NB4 (cell line): ENCODE measurements at regions not wholly inside any gene's neighbourhood (a gene's known extent, or its start where the extent isn't known, plus 50 kb on each side); places are given as distances from the start of the nearest gene placed in this dataset.
"Not testable (repeated sequence)": the region's sequence is repeated elsewhere in the genome, so short reads cannot be mapped to it uniquely, and the experiment has no call there.

Source experiments
- DNase-seq: peaks from one replicate; pipeline ENCODE4 v3.0.0; 2010; ENCODE audit warnings: low read depth
- H3K4me3 ChIP-seq: one replicate; pipeline ENCODE4 v1.5.1; 2011; ENCODE audit warnings: mild to moderate bottlenecking, low read depth, low read length, moderate library complexity
- MYC ChIP-seq: IDR thresholded peaks from 2 replicates; pipeline ENCODE4 v1.6.1; 2011; ENCODE audit warnings: low read depth, low read length
- POLR2A ChIP-seq: IDR thresholded peaks from 2 replicates; pipeline ENCODE4 v1.6.1; 2011; ENCODE audit warnings: mild to moderate bottlenecking; ENCODE audit not compliant: insufficient read length; ENCODE audit errors: extremely low read depth
- TF ChIP-seq, protein P1 (sequence below): IDR thresholded peaks from one replicate; pipeline ENCODE4 v1.5.1; 2012; ENCODE audit warnings: low read depth, low read length
- TF ChIP-seq, protein P2 (sequence below): IDR thresholded peaks from 2 replicates; pipeline ENCODE4 v1.6.1; 2011; ENCODE audit warnings: low read depth, low read length

GRCh38 chr7:13132314-13132713, 444.9 kb downstream of the ARL4A start:
- no peak overlapping the region for H3K4me3 ChIP-seq
- TF ChIP-seq MYC (no peak), POLR2A (no peak)
- TF ChIP-seq, protein P1, sequence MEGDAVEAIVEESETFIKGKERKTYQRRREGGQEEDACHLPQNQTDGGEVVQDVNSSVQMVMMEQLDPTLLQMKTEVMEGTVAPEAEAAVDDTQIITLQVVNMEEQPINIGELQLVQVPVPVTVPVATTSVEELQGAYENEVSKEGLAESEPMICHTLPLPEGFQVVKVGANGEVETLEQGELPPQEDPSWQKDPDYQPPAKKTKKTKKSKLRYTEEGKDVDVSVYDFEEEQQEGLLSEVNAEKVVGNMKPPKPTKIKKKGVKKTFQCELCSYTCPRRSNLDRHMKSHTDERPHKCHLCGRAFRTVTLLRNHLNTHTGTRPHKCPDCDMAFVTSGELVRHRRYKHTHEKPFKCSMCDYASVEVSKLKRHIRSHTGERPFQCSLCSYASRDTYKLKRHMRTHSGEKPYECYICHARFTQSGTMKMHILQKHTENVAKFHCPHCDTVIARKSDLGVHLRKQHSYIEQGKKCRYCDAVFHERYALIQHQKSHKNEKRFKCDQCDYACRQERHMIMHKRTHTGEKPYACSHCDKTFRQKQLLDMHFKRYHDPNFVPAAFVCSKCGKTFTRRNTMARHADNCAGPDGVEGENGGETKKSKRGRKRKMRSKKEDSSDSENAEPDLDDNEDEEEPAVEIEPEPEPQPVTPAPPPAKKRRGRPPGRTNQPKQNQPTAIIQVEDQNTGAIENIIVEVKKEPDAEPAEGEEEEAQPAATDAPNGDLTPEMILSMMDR: no peak
- TF ChIP-seq, protein P2, sequence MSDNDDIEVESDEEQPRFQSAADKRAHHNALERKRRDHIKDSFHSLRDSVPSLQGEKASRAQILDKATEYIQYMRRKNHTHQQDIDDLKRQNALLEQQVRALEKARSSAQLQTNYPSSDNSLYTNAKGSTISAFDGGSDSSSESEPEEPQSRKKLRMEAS: no peak
- no peak for DNase-seq

- H3K4me3 ChIP-seq, DNase-seq: not testable (repeated sequence)
Measured at GRCh38 chr7:13136345-13136744, 448.9 kb downstream of the ARL4A start.

DNA sequence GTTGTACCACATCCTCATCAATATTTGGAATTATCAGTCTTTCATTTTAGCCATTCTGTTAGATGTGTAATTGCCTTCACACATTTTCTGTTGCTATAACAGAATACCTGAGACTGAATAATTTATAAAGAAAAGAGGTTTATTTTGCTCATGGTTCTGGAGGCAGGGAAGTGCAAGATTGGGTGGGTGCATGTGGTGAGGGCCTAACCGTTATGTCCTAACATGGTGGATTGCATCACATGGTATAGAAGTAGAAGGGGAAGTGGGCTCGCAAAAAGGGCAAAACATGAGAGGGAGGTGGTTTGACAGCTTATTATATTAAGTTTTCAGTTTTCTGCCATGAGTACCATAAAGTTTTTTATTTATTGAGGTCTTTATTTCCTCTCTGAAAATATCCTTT, 452.0 kb downstream of the ARL4A start:
- TF ChIP-seq POLR2A: no peak
- TF ChIP-seq, protein P2: no peak
- H3K4me3 ChIP-seq: no peak overlapping the region
- DNase-seq: peak; percentile 63

- DNase-seq: no peak
- H3K4me3 ChIP-seq: no peak overlapping the region
Measured at GRCh38 chr7:13144673-13145072, 457.2 kb downstream of the ARL4A start.

DNA sequence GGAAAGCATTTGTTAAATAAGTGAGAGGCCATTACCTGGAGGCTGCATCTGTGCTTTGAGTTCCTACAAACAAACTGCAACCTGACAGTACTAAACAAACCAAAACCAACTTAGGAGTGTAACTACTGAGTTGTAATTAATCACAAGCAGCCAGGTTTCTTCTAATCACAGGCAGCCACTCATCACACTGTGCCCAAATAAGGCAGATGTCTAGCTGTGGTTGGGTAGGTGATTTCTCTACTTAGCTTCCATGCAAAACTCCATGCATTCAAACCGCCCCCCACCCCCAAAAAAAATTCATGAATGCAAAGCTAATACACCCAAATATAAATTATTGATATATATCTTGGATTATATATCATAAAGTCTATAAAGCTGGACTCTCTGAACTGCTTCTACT, 461.1 kb downstream of the ARL4A start:
- TF ChIP-seq MYC: no peak
- TF ChIP-seq, protein P2: no peak
- TF ChIP-seq POLR2A: no peak
- TF ChIP-seq, protein P1: no peak
- H3K4me3 ChIP-seq: no peak overlapping the region
- DNase-seq: no peak

More at GRCh38 chr7:13144673-13145072, 457.2 kb downstream of the ARL4A start:
- TF ChIP-seq MYC (no peak), POLR2A (no peak)
- TF ChIP-seq, protein P1: no peak
- TF ChIP-seq, protein P2: no peak

- no peak overlapping the region for H3K4me3 ChIP-seq
- DNase-seq: peak; percentile 31
- TF ChIP-seq, protein P2: no peak
- no peak for TF ChIP-seq POLR2A
- no peak for TF ChIP-seq MYC
- TF ChIP-seq, protein P1: no peak
Measured at GRCh38 chr7:13151978-13152377, 464.5 kb downstream of the ARL4A start.

DNA sequence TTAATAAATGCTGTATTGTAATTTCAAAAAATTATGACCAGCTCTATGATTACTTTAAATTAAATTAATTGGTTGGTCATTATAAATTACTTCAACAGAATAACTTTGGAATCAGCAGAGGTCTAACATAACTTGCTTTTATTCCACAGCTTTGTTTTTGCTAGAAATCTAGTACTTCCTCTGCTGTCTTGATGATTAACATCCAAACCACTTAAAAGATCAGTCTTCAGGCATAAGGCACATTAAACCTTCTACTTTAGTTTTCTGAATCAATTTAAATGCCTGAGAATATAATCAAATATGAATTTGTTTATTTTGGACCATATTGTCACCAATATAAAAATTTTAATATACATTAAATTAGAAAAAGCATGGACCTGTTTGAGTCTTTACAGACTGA, 465.3 kb downstream of the ARL4A start:
- no peak for TF ChIP-seq MYC
- no peak for TF ChIP-seq POLR2A
- TF ChIP-seq, protein P1: no peak
- TF ChIP-seq, protein P2: no peak
- no peak for DNase-seq

More for the DNA sequence above, 465.3 kb downstream of the ARL4A start:
- no peak overlapping the region for H3K4me3 ChIP-seq
